Endothelial cell (in vitro differentiated cells): ENCODE measurements at regions not wholly inside any gene's neighbourhood (a gene's known extent, or its start where the extent isn't known, plus 50 kb on each side); places are given as distances from the start of the nearest gene placed in this dataset.

Experiments
- DNase-seq: peaks from one replicate; pipeline ENCODE4 v3.0.0; 2021; ENCODE audit warnings: low spot score
- H3K27ac Mint-ChIP-seq: one replicate; pipeline ENCODE4 v1.8.0; 2021; ENCODE audit warnings: mixed read lengths, inconsistent platforms; ENCODE audit not compliant: unreplicated experiment
- H3K27me3 Mint-ChIP-seq: one replicate; pipeline ENCODE4 v1.8.0; 2021; ENCODE audit warnings: mild to moderate bottlenecking, moderate library complexity, mixed read lengths, inconsistent platforms; ENCODE audit not compliant: unreplicated experiment
- H3K36me3 Mint-ChIP-seq: one replicate; pipeline ENCODE4 v1.8.0; 2021; ENCODE audit warnings: mild to moderate bottlenecking, low read depth, mixed read lengths, inconsistent platforms; ENCODE audit not compliant: unreplicated experiment
- H3K4me1 Mint-ChIP-seq: one replicate; pipeline ENCODE4 v1.8.0; 2021; ENCODE audit warnings: mild to moderate bottlenecking, mixed read lengths, inconsistent platforms; ENCODE audit not compliant: unreplicated experiment
- H3K4me3 Mint-ChIP-seq: one replicate; pipeline ENCODE4 v1.8.0; 2021; ENCODE audit warnings: mild to moderate bottlenecking, mixed read lengths, inconsistent platforms; ENCODE audit not compliant: unreplicated experiment
- H3K9me3 Mint-ChIP-seq: one replicate; pipeline ENCODE4 v1.8.0; 2021; ENCODE audit warnings: mixed read lengths, inconsistent platforms; ENCODE audit not compliant: unreplicated experiment
- CTCF ChIP-seq: fragments of 200-600 bp; sonication (generic); IDR thresholded peaks from one replicate; pipeline ENCODE4 v1.5.0; 2021; ENCODE audit warnings: antibody characterized with exemption; ENCODE audit not compliant: unreplicated experiment

DNA sequence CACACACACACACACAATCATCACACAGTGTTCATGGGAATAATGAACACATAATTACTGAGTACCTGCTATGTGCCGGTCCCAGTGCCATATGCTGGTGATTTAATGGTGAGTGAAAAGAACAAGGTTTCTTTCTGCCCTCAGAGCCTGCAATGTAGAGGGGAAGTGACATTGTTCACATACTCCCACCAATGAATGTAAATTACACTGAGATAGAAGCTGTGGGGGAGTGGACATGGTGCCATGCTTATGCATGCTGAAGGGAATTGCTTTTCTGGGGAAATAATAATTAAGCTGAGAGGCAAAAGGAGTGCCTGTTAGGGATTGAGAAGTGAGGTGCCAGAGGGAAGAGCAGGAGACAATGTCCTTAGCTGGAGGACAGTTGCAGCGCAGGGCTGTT lies 175.1 kb downstream of the MFSD1 start:
- TF ChIP-seq CTCF, result no peak
- no peak overlapping the region for H3K27ac Mint-ChIP-seq
- peaks cover 4% of the 10 kb centered on the region for H3K36me3 Mint-ChIP-seq
- no peak overlapping the region for H3K4me3 Mint-ChIP-seq
- no peaks in the 10 kb centered on the region for H3K9me3 Mint-ChIP-seq
- DNase-seq, result no peak
- peaks cover 3% of the 10 kb centered on the region for H3K4me1 Mint-ChIP-seq
- H3K27me3 Mint-ChIP-seq, result peaks cover 3% of the 10 kb centered on the region

GRCh38 chr3:158977497-158977896 lies 175.6 kb downstream of the MFSD1 start:
- Mint-ChIP-seq H3K4me1 (no peaks in the 10 kb centered on the region), H3K36me3 (peaks cover 4% of the 10 kb centered on the region), H3K4me3 (no peak overlapping the region)

DNA sequence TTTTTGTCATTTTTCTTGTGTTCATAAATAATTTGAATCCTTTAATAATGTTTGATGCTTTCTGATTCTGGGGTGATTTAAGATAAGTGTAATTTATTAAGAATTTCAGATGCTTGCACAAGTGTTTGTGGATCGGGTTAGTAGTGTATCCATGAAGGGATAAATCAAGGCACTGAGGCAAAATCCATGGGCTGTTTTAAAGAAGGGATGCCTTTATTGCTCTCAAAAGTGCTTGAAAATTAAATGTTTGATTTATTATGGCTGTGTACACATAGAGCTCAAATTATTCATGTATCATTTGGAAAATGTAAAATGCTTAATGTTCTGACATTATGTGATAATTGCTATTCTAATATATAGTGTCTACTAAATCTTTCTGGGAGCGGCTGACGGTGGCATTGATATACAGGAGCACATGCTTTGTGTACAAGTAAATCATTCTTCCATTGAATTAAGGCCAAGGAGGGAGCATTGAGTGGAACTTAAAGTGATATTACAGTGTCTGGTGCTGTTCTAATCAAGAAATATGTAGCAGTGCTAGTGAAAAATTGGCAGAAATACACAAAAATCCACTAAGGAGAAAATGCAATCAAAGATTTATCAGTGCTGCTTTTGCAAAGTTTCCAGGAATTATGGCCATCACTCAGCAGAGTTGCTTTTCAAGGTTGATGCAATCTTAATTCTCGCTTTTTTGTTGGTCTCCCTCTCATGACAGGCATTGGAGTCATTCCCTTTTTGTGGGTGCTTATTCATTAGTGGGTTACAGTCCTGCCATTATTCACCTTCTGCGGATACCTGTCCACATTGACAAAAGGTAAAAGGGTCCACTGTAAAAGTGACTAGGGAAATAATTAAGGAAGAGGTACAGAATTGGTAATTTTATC lies 181.6 kb downstream of the MFSD1 start:
- H3K27ac Mint-ChIP-seq, result no peak overlapping the region
- TF ChIP-seq CTCF, result no peak
- no peaks in the 10 kb centered on the region for H3K4me1 Mint-ChIP-seq
- no peaks in the 10 kb centered on the region for H3K36me3 Mint-ChIP-seq
- no peaks in the 10 kb centered on the region for H3K9me3 Mint-ChIP-seq
- no peaks in the 10 kb centered on the region for H3K27me3 Mint-ChIP-seq
- DNase-seq, result no peak
- H3K4me3 Mint-ChIP-seq, result no peak overlapping the region

More at GRCh38 chr3:158977497-158977896, 175.6 kb downstream of the MFSD1 start:
- Mint-ChIP-seq H3K27ac (no peak overlapping the region), H3K27me3 (peaks cover 3% of the 10 kb centered on the region), H3K9me3 (no peaks in the 10 kb centered on the region)
- no peak for TF ChIP-seq CTCF
- no peak for DNase-seq

GRCh38 chr3:158991146-158991705 lies 189.4 kb downstream of the MFSD1 start:
- no peak for DNase-seq

More at GRCh38 chr3:158991146-158991705, 189.4 kb downstream of the MFSD1 start:
- Mint-ChIP-seq H3K4me3 (no peak overlapping the region), H3K9me3 (no peaks in the 10 kb centered on the region), H3K4me1 (no peaks in the 10 kb centered on the region), H3K36me3 (no peaks in the 10 kb centered on the region), H3K27ac (no peak overlapping the region), H3K27me3 (no peaks in the 10 kb centered on the region)
- TF ChIP-seq CTCF, result no peak
